Forelimb muscle (tissue), 1 donor: ENCODE measurements at regions not wholly inside any gene's neighbourhood (a gene's known extent, or its start where the extent isn't known, plus 50 kb on each side); places are given as distances from the start of the nearest gene placed in this dataset.

Experiments used
- DNase-seq: peaks from one replicate; pipeline ENCODE4 v3.0.0-alpha.2; 2013; ENCODE audit warnings: low read depth

- DNase-seq = no peak
Measured at GRCh38 chr7:25978466-25978865, 173.5 kb upstream of the NFE2L3 start.

GRCh38 chr7:25979605-25980004 is 172.4 kb upstream of the NFE2L3 start:
- DNase-seq = no peak

- no peak for DNase-seq
Measured at GRCh38 chr7:25982684-25983083, 169.3 kb upstream of the NFE2L3 start.

- DNase-seq = no peak
Measured at GRCh38 chr7:25985196-25985595, 166.8 kb upstream of the NFE2L3 start.

GRCh38 chr7:25988640-25989039 is 163.4 kb upstream of the NFE2L3 start:
- no peak for DNase-seq

GRCh38 chr7:25989140-25989705 is 162.8 kb upstream of the NFE2L3 start:
- DNase-seq = no peak

GRCh38 chr7:25994433-25994994 is 157.5 kb upstream of the NFE2L3 start:
- DNase-seq = no peak

- no peak for DNase-seq
Measured at GRCh38 chr7:25995216-25995615, 156.8 kb upstream of the NFE2L3 start.

GRCh38 chr7:25996006-25996408 is 156.0 kb upstream of the NFE2L3 start:
- DNase-seq = no peak

- DNase-seq = no peak
Measured at GRCh38 chr7:25998499-25998898, 153.5 kb upstream of the NFE2L3 start.

- no peak for DNase-seq
Measured at GRCh38 chr7:26000841-26001240, 151.2 kb upstream of the NFE2L3 start.

GRCh38 chr7:26001662-26002244 is 150.2 kb upstream of the NFE2L3 start:
- DNase-seq = no peak

- DNase-seq = no peak
Measured at GRCh38 chr7:26005683-26006410, 146.2 kb upstream of the NFE2L3 start.

- DNase-seq = no peak
Measured at GRCh38 chr7:26006426-26006825, 145.6 kb upstream of the NFE2L3 start.

- DNase-seq = no peak
Measured at GRCh38 chr7:26007510-26007909, 144.5 kb upstream of the NFE2L3 start.

- no peak for DNase-seq
Measured at GRCh38 chr7:26008428-26008827, 143.6 kb upstream of the NFE2L3 start.

GRCh38 chr7:26011039-26011696 is 140.8 kb upstream of the NFE2L3 start:
- DNase-seq = no peak

- no peak for DNase-seq
Measured at GRCh38 chr7:26013551-26014083, 138.4 kb upstream of the NFE2L3 start.

- peak; percentile 13 for DNase-seq
Measured at GRCh38 chr7:26022982-26023381, 129.0 kb upstream of the NFE2L3 start.

- no peak for DNase-seq
Measured at GRCh38 chr7:26029911-26030310, 122.1 kb upstream of the NFE2L3 start.

GRCh38 chr7:26034391-26034790 is 117.6 kb upstream of the NFE2L3 start:
- no peak for DNase-seq

GRCh38 chr7:26035552-26035951 is 116.4 kb upstream of the NFE2L3 start:
- no peak for DNase-seq
